GM23338 (cell line): ENCODE measurements at regions not wholly inside any gene's neighbourhood (a gene's known extent, or its start where the extent isn't known, plus 50 kb on each side); places are given as distances from the start of the nearest gene placed in this dataset.

Source experiments
- EZH2 ChIP-seq: fragments of 200-600 bp; sonication (generic); IDR thresholded peaks from one replicate; pipeline ENCODE4 v1.8.0; 2017; ENCODE audit warnings: antibody characterized with exemption, mild to moderate bottlenecking, low read depth; ENCODE audit not compliant: unreplicated experiment
- EZH2phosphoT487 ChIP-seq: fragments of 200-600 bp; sonication (generic); IDR thresholded peaks from one replicate; pipeline ENCODE4 v1.8.1; 2018; ENCODE audit warnings: antibody characterized with exemption; ENCODE audit not compliant: unreplicated experiment
- REST ChIP-seq: IDR thresholded peaks from one replicate; pipeline ENCODE4 v1.6.1; 2018; ENCODE audit warnings: antibody characterized with exemption; ENCODE audit not compliant: unreplicated experiment
- TF ChIP-seq, protein P1 (sequence below): fragments of 250-450 bp; sonication (Bioruptor Pico); IDR thresholded peaks from 2 replicates; pipeline ENCODE4 v1.5.0; 2020; ENCODE audit warnings: mild to moderate bottlenecking, moderate library complexity

DNA sequence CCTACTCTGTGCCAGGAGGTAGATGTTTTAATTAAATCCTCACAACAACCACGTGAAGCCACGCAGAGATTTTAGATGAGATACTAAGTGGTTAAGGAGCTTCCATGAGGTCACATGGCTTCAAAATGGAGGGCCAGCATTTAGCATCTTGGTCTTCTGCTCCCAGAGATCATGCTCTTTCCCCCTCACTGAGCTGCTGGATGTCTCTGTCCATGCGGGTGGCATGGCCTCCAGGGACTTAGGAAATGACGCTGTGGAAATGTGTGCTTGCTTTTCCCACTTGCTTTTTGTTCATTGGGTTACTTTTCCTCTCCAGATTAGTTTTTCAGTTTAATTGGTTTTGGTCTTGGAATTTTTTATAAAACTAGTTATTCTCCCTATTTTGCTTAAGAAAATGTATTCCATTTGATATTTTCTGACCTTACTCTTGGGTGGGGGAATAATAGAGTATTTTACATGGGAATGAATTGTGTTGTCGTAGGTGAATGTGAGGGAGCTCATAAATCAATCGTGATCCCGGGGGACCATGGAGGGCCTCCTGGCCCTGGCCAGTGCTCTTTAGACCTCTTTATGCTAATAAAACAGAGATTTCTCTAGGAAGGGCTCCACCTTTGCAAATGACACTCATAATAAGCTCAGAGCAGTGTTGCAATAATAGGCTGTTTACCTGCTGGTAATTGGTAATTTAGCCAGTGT, 376.0 kb upstream of the ONECUT1 start (continued):
- TF ChIP-seq, protein P1, sequence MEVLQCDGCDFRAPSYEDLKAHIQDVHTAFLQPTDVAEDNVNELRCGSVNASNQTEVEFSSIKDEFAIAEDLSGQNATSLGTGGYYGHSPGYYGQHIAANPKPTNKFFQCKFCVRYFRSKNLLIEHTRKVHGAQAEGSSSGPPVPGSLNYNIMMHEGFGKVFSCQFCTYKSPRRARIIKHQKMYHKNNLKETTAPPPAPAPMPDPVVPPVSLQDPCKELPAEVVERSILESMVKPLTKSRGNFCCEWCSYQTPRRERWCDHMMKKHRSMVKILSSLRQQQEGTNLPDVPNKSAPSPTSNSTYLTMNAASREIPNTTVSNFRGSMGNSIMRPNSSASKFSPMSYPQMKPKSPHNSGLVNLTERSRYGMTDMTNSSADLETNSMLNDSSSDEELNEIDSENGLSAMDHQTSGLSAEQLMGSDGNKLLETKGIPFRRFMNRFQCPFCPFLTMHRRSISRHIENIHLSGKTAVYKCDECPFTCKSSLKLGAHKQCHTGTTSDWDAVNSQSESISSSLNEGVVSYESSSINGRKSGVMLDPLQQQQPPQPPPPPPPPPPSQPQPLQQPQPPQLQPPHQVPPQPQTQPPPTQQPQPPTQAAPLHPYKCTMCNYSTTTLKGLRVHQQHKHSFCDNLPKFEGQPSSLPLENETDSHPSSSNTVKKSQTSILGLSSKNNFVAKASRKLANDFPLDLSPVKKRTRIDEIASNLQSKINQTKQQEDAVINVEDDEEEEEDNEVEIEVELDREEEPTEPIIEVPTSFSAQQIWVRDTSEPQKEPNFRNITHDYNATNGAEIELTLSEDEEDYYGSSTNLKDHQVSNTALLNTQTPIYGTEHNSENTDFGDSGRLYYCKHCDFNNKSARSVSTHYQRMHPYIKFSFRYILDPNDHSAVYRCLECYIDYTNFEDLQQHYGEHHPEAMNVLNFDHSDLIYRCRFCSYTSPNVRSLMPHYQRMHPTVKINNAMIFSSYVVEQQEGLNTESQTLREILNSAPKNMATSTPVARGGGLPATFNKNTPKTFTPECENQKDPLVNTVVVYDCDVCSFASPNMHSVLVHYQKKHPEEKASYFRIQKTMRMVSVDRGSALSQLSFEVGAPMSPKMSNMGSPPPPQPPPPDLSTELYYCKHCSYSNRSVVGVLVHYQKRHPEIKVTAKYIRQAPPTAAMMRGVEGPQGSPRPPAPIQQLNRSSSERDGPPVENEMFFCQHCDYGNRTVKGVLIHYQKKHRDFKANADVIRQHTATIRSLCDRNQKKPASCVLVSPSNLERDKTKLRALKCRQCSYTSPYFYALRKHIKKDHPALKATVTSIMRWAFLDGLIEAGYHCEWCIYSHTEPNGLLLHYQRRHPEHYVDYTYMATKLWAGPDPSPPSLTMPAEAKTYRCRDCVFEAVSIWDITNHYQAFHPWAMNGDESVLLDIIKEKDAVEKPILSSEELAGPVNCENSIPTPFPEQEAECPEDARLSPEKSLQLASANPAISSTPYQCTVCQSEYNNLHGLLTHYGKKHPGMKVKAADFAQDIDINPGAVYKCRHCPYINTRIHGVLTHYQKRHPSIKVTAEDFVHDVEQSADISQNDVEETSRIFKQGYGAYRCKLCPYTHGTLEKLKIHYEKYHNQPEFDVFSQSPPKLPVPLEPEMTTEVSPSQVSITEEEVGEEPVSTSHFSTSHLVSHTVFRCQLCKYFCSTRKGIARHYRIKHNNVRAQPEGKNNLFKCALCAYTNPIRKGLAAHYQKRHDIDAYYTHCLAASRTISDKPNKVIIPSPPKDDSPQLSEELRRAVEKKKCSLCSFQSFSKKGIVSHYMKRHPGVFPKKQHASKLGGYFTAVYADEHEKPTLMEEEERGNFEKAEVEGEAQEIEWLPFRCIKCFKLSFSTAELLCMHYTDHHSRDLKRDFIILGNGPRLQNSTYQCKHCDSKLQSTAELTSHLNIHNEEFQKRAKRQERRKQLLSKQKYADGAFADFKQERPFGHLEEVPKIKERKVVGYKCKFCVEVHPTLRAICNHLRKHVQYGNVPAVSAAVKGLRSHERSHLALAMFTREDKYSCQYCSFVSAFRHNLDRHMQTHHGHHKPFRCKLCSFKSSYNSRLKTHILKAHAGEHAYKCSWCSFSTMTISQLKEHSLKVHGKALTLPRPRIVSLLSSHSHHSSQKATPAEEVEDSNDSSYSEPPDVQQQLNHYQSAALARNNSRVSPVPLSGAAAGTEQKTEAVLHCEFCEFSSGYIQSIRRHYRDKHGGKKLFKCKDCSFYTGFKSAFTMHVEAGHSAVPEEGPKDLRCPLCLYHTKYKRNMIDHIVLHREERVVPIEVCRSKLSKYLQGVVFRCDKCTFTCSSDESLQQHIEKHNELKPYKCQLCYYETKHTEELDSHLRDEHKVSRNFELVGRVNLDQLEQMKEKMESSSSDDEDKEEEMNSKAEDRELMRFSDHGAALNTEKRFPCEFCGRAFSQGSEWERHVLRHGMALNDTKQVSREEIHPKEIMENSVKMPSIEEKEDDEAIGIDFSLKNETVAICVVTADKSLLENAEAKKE (CRISPR knock-in tag), result no peak
- TF ChIP-seq EZH2, result no peak
- TF ChIP-seq REST, result no peak
- TF ChIP-seq EZH2phosphoT487, result no peak
